ENCODE measurements at regions not wholly inside any gene's neighbourhood (a gene's known extent, or its start where the extent isn't known, plus 50 kb on each side); places are given as distances from the start of the nearest gene placed in this dataset.

DNA sequence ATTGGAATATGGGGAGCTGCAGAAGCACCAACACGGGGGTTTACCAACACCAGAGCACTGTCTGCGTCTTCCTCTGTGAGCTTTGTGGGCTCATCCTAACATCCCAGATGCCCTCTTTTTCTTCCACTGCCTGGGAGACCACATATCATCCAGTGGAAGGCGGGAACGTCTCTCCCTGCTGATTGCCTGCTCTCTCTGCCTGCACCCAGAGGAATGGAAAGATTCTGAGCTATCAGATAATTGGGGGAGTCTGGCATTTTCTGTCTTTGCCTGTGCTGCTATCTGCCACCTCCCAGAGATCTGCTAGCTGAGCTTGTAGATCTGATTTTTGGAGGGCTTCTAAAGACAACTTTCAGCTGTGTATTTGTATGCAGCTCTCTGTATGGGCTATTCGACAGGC is 166.2 kb upstream of the PLXNA2 start:
- Histone ChIP-seq H3K4me3 (ENCODE audit: low read length in 3 of 3) (no peak overlapping the region), H3K27me3 (ENCODE audit: control insufficient read depth, insufficient read depth, low read length) (no peaks in the 10 kb centered on the region), H3K9me3 (ENCODE audit: control insufficient read depth in 2 of 3, insufficient read depth in 1 of 3, low read length in 3 of 3) (no peaks in the 10 kb centered on the region), H3K9ac (ENCODE audit: low read length in 3 of 3) (no peak overlapping the region), H3K36me3 (ENCODE audit: control insufficient read depth in 2 of 3, insufficient read depth in 3 of 3, low read length in 3 of 3) (no peaks in the 10 kb centered on the region), H3K4me1 (ENCODE audit: control insufficient read depth in 2 of 3, insufficient read depth in 2 of 3, low read depth in 1 of 3, low read length in 3 of 3) (no peaks in the 10 kb centered on the region), H3K27ac (ENCODE audit: low read depth in 2 of 2, low read length in 2 of 2) (no peak overlapping the region)
- FAIRE-seq, result no peak
- intact Hi-C loops (cut with DNase I), result no loop called here
- no peak for DNase-seq
- TF ChIP-seq, protein P1, sequence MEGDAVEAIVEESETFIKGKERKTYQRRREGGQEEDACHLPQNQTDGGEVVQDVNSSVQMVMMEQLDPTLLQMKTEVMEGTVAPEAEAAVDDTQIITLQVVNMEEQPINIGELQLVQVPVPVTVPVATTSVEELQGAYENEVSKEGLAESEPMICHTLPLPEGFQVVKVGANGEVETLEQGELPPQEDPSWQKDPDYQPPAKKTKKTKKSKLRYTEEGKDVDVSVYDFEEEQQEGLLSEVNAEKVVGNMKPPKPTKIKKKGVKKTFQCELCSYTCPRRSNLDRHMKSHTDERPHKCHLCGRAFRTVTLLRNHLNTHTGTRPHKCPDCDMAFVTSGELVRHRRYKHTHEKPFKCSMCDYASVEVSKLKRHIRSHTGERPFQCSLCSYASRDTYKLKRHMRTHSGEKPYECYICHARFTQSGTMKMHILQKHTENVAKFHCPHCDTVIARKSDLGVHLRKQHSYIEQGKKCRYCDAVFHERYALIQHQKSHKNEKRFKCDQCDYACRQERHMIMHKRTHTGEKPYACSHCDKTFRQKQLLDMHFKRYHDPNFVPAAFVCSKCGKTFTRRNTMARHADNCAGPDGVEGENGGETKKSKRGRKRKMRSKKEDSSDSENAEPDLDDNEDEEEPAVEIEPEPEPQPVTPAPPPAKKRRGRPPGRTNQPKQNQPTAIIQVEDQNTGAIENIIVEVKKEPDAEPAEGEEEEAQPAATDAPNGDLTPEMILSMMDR (IDR thresholded peaks at IDR 0.05; ENCODE audit: borderline replicate concordance, extremely low read depth, insufficient read depth), result no peak

DNA sequence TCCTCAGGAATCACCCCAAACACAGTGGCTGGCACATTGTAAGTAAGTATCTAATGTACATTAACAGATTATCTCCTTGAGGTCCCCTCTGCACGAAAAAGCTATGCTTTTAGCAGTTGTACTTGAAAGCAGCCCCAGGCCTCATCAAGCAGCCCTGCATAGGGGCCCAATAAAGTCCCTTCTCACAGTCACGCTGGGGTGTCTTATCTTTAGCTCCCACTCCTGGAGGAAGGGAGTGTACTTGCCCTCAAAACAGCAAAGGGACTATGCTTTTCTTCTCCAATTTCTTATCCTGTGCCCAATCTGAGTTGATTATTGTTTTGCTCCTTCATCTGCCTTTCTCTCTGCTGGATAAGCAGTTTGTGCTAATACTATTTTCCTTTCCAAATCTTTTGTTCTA is 168.8 kb upstream of the PLXNA2 start:
- Histone ChIP-seq H3K27ac (ENCODE audit: low read depth in 2 of 2, low read length in 2 of 2) (no peak overlapping the region), H3K4me1 (ENCODE audit: control insufficient read depth in 2 of 3, insufficient read depth in 2 of 3, low read depth in 1 of 3, low read length in 3 of 3) (no peaks in the 10 kb centered on the region), H3K27me3 (ENCODE audit: control insufficient read depth, insufficient read depth, low read length) (no peaks in the 10 kb centered on the region), H3K4me3 (ENCODE audit: low read length in 3 of 3) (no peak overlapping the region), H3K36me3 (ENCODE audit: control insufficient read depth in 2 of 3, insufficient read depth in 3 of 3, low read length in 3 of 3) (no peaks in the 10 kb centered on the region), H3K9ac (ENCODE audit: low read length in 3 of 3) (no peak overlapping the region), H3K9me3 (ENCODE audit: control insufficient read depth in 2 of 3, insufficient read depth in 1 of 3, low read length in 3 of 3) (no peaks in the 10 kb centered on the region)
- DNase-seq (no peak), FAIRE-seq (no peak)
- TF ChIP-seq, protein P1 (IDR thresholded peaks at IDR 0.05; ENCODE audit: borderline replicate concordance, extremely low read depth, insufficient read depth), result no peak
- intact Hi-C loops (cut with DNase I), result no loop called here

GRCh38 chr1:208418667-208419066 is 174.5 kb upstream of the PLXNA2 start:
- Histone ChIP-seq H3K27ac (ENCODE audit: low read depth in 2 of 2, low read length in 2 of 2) (no peak overlapping the region), H3K4me3 (ENCODE audit: low read length in 3 of 3) (no peak overlapping the region), H3K9me3 (ENCODE audit: control insufficient read depth in 2 of 3, insufficient read depth in 1 of 3, low read length in 3 of 3) (no peaks in the 10 kb centered on the region), H3K4me1 (ENCODE audit: control insufficient read depth in 2 of 3, insufficient read depth in 2 of 3, low read depth in 1 of 3, low read length in 3 of 3) (no peaks in the 10 kb centered on the region), H3K36me3 (ENCODE audit: control insufficient read depth in 2 of 3, insufficient read depth in 3 of 3, low read length in 3 of 3) (no peaks in the 10 kb centered on the region), H3K9ac (ENCODE audit: low read length in 3 of 3) (no peak overlapping the region), H3K27me3 (ENCODE audit: control insufficient read depth, insufficient read depth, low read length) (no peaks in the 10 kb centered on the region)
- FAIRE-seq (no peak), DNase-seq (no peak)
- intact Hi-C loops (cut with DNase I), result no loop called here
- TF ChIP-seq, protein P1 (IDR thresholded peaks at IDR 0.05; ENCODE audit: borderline replicate concordance, extremely low read depth, insufficient read depth), result no peak

DNA sequence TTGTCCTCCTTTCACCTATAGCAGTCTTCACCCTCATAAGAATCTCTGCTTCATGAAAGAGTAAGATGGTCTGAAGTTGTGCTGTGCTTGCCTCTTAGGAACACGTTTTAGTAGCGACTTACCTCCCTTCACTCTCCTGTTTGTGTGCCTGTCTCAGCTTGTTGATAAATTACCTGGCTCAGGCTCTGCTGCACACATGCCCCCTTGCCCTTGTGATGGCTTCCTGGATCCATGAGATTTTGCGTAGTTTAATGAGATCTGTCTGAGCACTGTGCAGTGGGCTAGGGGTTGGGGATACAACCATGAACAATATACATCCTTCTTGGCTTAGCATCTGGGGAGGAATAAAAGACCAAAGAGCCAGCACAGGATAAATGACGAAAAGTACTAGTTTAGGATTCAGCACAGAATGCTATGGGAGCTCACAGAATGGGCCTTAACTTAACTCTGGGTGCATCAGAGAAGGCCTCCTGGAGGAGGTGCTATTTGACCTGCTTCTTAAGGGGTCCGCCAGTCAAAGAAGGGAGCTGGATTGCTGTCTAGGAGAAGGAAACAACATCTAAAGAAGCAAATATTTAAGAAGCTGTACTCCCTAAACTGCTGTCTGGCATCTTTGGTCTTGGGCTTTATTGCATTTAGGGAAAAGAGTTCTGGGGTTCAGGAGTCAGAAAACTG is 175.7 kb upstream of the PLXNA2 start:
- H3K36me3 ChIP-seq (ENCODE audit: control insufficient read depth in 2 of 3, insufficient read depth in 3 of 3, low read length in 3 of 3), result no peaks in the 10 kb centered on the region
- no peaks in the 10 kb centered on the region for H3K4me1 ChIP-seq (ENCODE audit: control insufficient read depth in 2 of 3, insufficient read depth in 2 of 3, low read depth in 1 of 3, low read length in 3 of 3)
- intact Hi-C loops (cut with DNase I), result no loop called here
- TF ChIP-seq, protein P1 (IDR thresholded peaks at IDR 0.05; ENCODE audit: borderline replicate concordance, extremely low read depth, insufficient read depth), result no peak
- DNase-seq (no peak), FAIRE-seq (no peak)
- H3K27me3 ChIP-seq (ENCODE audit: control insufficient read depth, insufficient read depth, low read length), result no peaks in the 10 kb centered on the region
- H3K9me3 ChIP-seq (ENCODE audit: control insufficient read depth in 2 of 3, insufficient read depth in 1 of 3, low read length in 3 of 3), result no peaks in the 10 kb centered on the region
- H3K4me3 ChIP-seq (ENCODE audit: low read length in 3 of 3), result no peak overlapping the region
- H3K27ac ChIP-seq (ENCODE audit: low read depth in 2 of 2, low read length in 2 of 2), result no peak overlapping the region
- no peak overlapping the region for H3K9ac ChIP-seq (ENCODE audit: low read length in 3 of 3)
